Activated CD4-positive, alpha-beta T cell treated with anti-CD3 and anti-CD28 coated beads, Interleukin-2, amount 10 ng/mL, durations not matched to agents 24 days and 14 days (primary cell): ENCODE measurements at regions not wholly inside any gene's neighbourhood (a gene's known extent, or its start where the extent isn't known, plus 50 kb on each side); places are given as distances from the start of the nearest gene placed in this dataset.
"Not testable (repeated sequence)": the region's sequence is repeated elsewhere in the genome, so short reads cannot be mapped to it uniquely, and the experiment has no call there.

Source experiments
- DNase-seq: peaks from one replicate; pipeline ENCODE4 v3.0.0; 2022
- H3K27ac Mint-ChIP-seq: one replicate; pipeline ENCODE4 v1.8.0; 2022; ENCODE audit warnings: mild to moderate bottlenecking, mixed read lengths
- H3K27me3 Mint-ChIP-seq: one replicate; pipeline ENCODE4 v1.8.0; 2022; ENCODE audit warnings: mixed read lengths
- H3K36me3 Mint-ChIP-seq: one replicate; pipeline ENCODE4 v1.8.0; 2022; ENCODE audit warnings: low read depth, mild to moderate bottlenecking, mixed read lengths
- H3K4me1 Mint-ChIP-seq: one replicate; pipeline ENCODE4 v1.8.0; 2021; ENCODE audit warnings: mixed read lengths
- H3K4me3 Mint-ChIP-seq: one replicate; pipeline ENCODE4 v1.8.0; 2022; ENCODE audit warnings: mild to moderate bottlenecking, moderate library complexity, mixed read lengths
- H3K9me3 Mint-ChIP-seq: one replicate; pipeline ENCODE4 v1.8.0; 2021; ENCODE audit warnings: mixed read lengths
- intact Hi-C: fragments of 100-400 bp; cut with micrococcal nuclease; formaldehyde crosslinking; loops from one replicate; pipeline ENCODE4 v1.15.1; 2023

DNA sequence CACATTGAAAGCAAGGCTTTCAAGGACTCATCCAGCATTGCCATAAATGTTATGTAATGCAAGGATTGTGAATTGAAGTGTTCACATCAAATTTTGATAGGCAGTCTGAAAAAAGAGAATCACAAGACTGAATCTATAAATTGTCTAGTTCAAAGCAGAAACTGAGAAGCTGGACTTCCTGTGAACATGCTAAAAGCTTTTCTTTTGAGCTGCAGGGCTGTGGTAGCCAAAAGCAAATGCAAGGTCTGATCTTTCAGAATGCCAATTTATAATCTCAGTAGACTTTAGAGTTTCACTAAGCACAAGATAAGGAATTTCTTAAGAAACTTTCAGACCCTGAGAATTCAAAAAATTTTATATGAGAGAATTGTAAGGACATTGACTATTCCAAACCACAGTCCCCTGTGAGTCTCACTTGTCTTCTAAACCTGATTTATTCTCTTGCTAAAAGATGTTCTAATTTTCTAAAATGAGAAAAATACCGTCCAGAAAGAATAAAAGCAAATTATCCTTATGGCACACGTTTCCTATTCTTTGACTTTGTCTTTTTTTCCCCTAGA, 1700.3 kb downstream of the OTOL1 start:
- Mint-ChIP-seq H3K36me3 (no peaks in the 10 kb centered on the region), H3K9me3 (no peaks in the 10 kb centered on the region), H3K4me1 (no peaks in the 10 kb centered on the region), H3K4me3 (no peak overlapping the region), H3K27ac (no peak overlapping the region), H3K27me3 (no peaks in the 10 kb centered on the region)
- intact Hi-C loops: no loop called here
- no peak for DNase-seq

GRCh38 chr3:163196245-163196644, 1699.6 kb downstream of the OTOL1 start:
- Mint-ChIP-seq H3K4me1 (no peaks in the 10 kb centered on the region), H3K36me3 (no peaks in the 10 kb centered on the region), H3K9me3 (no peaks in the 10 kb centered on the region), H3K27ac (no peak overlapping the region), H3K4me3 (no peak overlapping the region), H3K27me3 (no peaks in the 10 kb centered on the region)
- no peak for DNase-seq
- intact Hi-C loops: no loop called here

DNA sequence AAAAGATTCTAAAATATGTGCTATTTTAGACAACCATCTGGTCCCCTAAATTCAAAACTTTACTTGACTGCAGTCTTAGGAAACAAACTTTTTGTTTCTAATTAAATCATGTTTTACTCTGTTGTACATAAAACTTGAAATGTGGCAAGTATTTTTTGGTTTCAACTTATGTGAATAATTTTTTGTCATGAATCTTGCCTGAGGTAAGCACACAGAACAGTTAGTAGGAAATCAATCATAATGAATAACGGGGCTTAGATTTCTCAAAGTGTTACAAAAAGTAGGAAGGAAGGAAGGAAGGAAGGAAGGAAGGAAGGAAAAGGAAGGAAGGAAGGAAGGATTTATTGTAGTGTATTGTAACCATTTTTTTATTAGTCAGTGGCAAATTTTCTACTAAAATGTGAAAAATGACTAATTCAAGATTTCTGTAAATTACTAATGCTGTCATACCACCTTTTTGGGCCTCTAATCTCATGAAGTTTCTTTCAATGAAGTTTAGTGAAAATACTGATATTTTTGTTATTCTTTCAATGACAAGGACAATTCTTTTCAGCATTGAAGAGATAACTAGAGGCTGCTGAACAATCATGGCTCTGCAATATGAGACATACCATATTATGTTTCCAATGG, 1689.2 kb downstream of the OTOL1 start:
- Mint-ChIP-seq H3K27me3 (no peaks in the 10 kb centered on the region), H3K36me3 (no peaks in the 10 kb centered on the region), H3K4me1 (no peaks in the 10 kb centered on the region), H3K4me3 (no peak overlapping the region), H3K9me3 (peaks cover 5% of the 10 kb centered on the region), H3K27ac (no peak overlapping the region)
- intact Hi-C loops: no loop called here
- DNase-seq: no peak

GRCh38 chr3:163175970-163176369, 1679.4 kb downstream of the OTOL1 start:
- intact Hi-C loops: no loop called here
- Mint-ChIP-seq H3K36me3 (no peaks in the 10 kb centered on the region), H3K27me3 (no peaks in the 10 kb centered on the region), H3K4me1 (no peaks in the 10 kb centered on the region), H3K4me3 (no peak overlapping the region), H3K9me3 (no peaks in the 10 kb centered on the region), H3K27ac (no peak overlapping the region)
- DNase-seq: no peak

- H3K9me3 Mint-ChIP-seq: not testable (repeated sequence)
Measured at GRCh38 chr3:163172513-163172912, 1675.9 kb downstream of the OTOL1 start.

GRCh38 chr3:163166197-163166596, 1669.6 kb downstream of the OTOL1 start:
- DNase-seq: no peak
- Mint-ChIP-seq H3K4me1 (no peaks in the 10 kb centered on the region), H3K36me3 (no peaks in the 10 kb centered on the region), H3K27me3 (no peaks in the 10 kb centered on the region), H3K9me3 (no peaks in the 10 kb centered on the region), H3K4me3 (no peak overlapping the region), H3K27ac (no peak overlapping the region)
- intact Hi-C loops: no loop called here

More at GRCh38 chr3:163172513-163172912, 1675.9 kb downstream of the OTOL1 start:
- H3K4me3 Mint-ChIP-seq, DNase-seq, H3K27me3 Mint-ChIP-seq, H3K4me1 Mint-ChIP-seq, H3K36me3 Mint-ChIP-seq, H3K27ac Mint-ChIP-seq, intact Hi-C loops: not testable (repeated sequence)

DNA sequence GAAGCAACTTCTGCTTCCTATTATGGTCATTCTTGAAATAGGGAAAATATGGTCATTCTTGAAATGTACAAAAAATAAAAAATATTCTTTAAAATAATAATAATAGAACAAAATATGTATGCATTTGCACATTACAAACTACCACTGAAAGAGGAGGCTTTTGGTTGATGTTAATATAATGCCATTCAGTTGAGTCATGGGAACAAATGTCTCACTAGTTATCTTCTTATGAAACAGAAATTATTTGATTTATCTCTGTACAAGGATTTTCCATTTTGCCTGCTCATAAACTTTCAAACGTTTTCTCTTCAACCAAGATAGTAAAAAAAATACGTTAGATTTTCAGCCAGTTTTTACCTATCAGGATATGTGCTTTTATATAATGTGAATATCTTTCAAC, 1662.7 kb downstream of the OTOL1 start:
- intact Hi-C loops: no loop called here
- Mint-ChIP-seq H3K36me3 (no peaks in the 10 kb centered on the region), H3K4me3 (no peak overlapping the region), H3K9me3 (no peaks in the 10 kb centered on the region), H3K27ac (no peak overlapping the region), H3K27me3 (no peaks in the 10 kb centered on the region), H3K4me1 (no peaks in the 10 kb centered on the region)
- no peak for DNase-seq

GRCh38 chr3:163139600-163139999, 1643.0 kb downstream of the OTOL1 start:
- Mint-ChIP-seq H3K27ac (no peak overlapping the region), H3K4me3 (no peak overlapping the region), H3K4me1 (no peaks in the 10 kb centered on the region), H3K27me3 (no peaks in the 10 kb centered on the region), H3K36me3 (no peaks in the 10 kb centered on the region), H3K9me3 (no peaks in the 10 kb centered on the region)
- intact Hi-C loops: no loop called here
- DNase-seq: no peak

- intact Hi-C loops: no loop called here
Measured at GRCh38 chr3:163138258-163138657, 1641.7 kb downstream of the OTOL1 start.

DNA sequence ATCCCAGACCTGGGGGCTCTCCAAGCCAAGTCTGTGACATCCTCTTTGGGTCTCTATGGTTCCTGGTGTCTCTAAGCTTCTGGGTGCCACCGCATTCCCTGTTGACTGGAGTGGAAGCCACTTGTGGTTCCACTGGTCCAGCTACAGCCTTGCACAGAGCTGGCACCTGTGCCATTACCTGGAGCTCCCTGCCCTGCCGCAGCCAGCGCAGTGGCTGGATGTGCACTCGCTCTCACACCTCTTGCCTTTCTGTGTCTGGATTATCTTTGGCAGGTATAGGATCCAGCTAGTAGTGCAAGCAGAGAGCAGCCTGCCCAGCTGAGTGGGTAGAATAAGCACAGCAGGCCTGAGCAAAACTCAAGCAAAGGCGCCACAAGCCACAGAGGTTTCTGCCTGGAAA, 1635.5 kb downstream of the OTOL1 start:
- H3K9me3 Mint-ChIP-seq: peaks cover 4% of the 10 kb centered on the region
- H3K4me1 Mint-ChIP-seq: no peaks in the 10 kb centered on the region
- DNase-seq: no peak
- H3K27me3 Mint-ChIP-seq: no peaks in the 10 kb centered on the region
- intact Hi-C loops: no loop called here
- H3K4me3 Mint-ChIP-seq: no peak overlapping the region
- no peak overlapping the region for H3K27ac Mint-ChIP-seq
- no peaks in the 10 kb centered on the region for H3K36me3 Mint-ChIP-seq

More at GRCh38 chr3:163138258-163138657, 1641.7 kb downstream of the OTOL1 start:
- H3K4me1 Mint-ChIP-seq: no peaks in the 10 kb centered on the region
- H3K4me3 Mint-ChIP-seq: no peak overlapping the region
- H3K27me3 Mint-ChIP-seq: no peaks in the 10 kb centered on the region
- DNase-seq: no peak
- no peaks in the 10 kb centered on the region for H3K36me3 Mint-ChIP-seq
- no peaks in the 10 kb centered on the region for H3K9me3 Mint-ChIP-seq
- H3K27ac Mint-ChIP-seq: no peak overlapping the region

- Mint-ChIP-seq H3K36me3 (no peaks in the 10 kb centered on the region), H3K27ac (no peak overlapping the region), H3K4me3 (no peak overlapping the region), H3K4me1 (no peaks in the 10 kb centered on the region), H3K9me3 (peaks cover 9% of the 10 kb centered on the region), H3K27me3 (no peaks in the 10 kb centered on the region)
- intact Hi-C loops: no loop called here
- DNase-seq: no peak
Measured at GRCh38 chr3:163129287-163129686, 1632.7 kb downstream of the OTOL1 start.

DNA sequence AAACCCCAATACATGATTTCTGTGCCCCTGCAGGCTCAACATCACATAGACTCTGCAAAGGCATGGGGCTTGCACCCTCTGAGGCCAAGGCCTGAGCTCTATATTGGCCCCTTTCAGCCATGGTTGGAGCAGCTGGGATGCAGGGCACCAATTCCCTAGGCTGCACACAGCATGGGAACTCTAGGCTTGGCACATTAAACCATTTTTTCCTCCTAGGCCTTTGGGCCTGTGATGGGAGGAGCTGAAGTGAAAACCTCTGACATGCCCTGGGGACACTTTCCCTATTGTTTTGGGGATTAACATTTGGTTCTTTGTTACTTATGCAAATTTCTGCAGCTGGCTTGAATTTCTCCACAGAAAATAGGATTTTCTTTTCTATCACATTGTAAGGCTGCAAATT, 1629.5 kb downstream of the OTOL1 start:
- H3K4me3 Mint-ChIP-seq: no peak overlapping the region
- intact Hi-C loops: no loop called here
- no peaks in the 10 kb centered on the region for H3K36me3 Mint-ChIP-seq
- H3K27ac Mint-ChIP-seq: no peak overlapping the region
- no peak for DNase-seq
- H3K4me1 Mint-ChIP-seq: no peaks in the 10 kb centered on the region
- no peaks in the 10 kb centered on the region for H3K27me3 Mint-ChIP-seq
- peaks cover 9% of the 10 kb centered on the region for H3K9me3 Mint-ChIP-seq
